IMR-90 (cell line): ENCODE measurements at regions not wholly inside any gene's neighbourhood (a gene's known extent, or its start where the extent isn't known, plus 50 kb on each side); places are given as distances from the start of the nearest gene placed in this dataset.
A peak's percentile ranks its signal among the peaks of the same experiment; 100 is the strongest.

Experiments used
- ATAC-seq: fragments of 200-7000 bp; cut with Tn5 transposase; 2 replicates; pipeline ENCODE4 v1.9.1; 2020; ENCODE audit warnings: low read depth, mild to moderate bottlenecking, moderate library complexity
- BruUV-seq: library from RNA; stranded (reverse); fragments of 400-500 nt; replicated peaks from 2 replicates; lab custom pipeline; 2021; lab: Mats Ljungman, UMichigan
- CTCF ChIA-PET: fragments of 300-600 bp; formaldehyde crosslinking; extraction: SDS; loops from one replicate; lab custom pipeline; 2021; ENCODE audit warnings: antibody characterized with exemption; lab: Yijun Ruan, JAX
- POLR2A ChIA-PET: fragments of 300-600 bp; sonication (Branson Sonifier 250); formaldehyde crosslinking; loops from one replicate; lab custom pipeline; 2022; ENCODE audit warnings: antibody characterized with exemption; ENCODE audit not compliant: unreplicated experiment; lab: Charles Lee
- DNase-seq: peaks from one replicate; pipeline ENCODE4 v3.0.0; 2013
- H2AFZ ChIP-seq: replicated peaks from 2 replicates; pipeline ENCODE3; 2013; ENCODE audit warnings: low read length, mild to moderate bottlenecking; ENCODE audit not compliant: poor library complexity
- H2AK5ac ChIP-seq: 2 replicates; pipeline ENCODE4 v1.6.1; 2013; ENCODE audit warnings: low read depth, low read length, inconsistent platforms
- H2AK9ac ChIP-seq: replicated peaks from 2 replicates; pipeline ENCODE3; 2013; ENCODE audit warnings: mild to moderate bottlenecking, low read depth, low read length, moderate library complexity; ENCODE audit not compliant: poor library complexity
- H2BK120ac ChIP-seq: 2 replicates; pipeline ENCODE4 v1.6.1; 2013; ENCODE audit warnings: low read depth, low read length, inconsistent platforms
- H2BK15ac ChIP-seq: 3 replicates; pipeline ENCODE4 v1.6.1; 2013; ENCODE audit warnings: low read depth, low read length, inconsistent platforms
- H2BK20ac ChIP-seq: 2 replicates; pipeline ENCODE4 v1.6.1; 2013; ENCODE audit warnings: low read depth, mild to moderate bottlenecking, inconsistent platforms, low read length, moderate library complexity
- H2BK5ac ChIP-seq: 2 replicates; pipeline ENCODE4 v1.6.1; 2013; ENCODE audit warnings: mild to moderate bottlenecking, low read depth, low read length, inconsistent platforms; ENCODE audit not compliant: poor library complexity, severe bottlenecking
- H3K14ac ChIP-seq: replicated peaks from 2 replicates; pipeline ENCODE4 v1.6.1; 2013; ENCODE audit warnings: low read depth, low read length, inconsistent platforms
- H3K18ac ChIP-seq: 2 replicates; pipeline ENCODE4 v1.6.1; 2013; ENCODE audit warnings: low read depth, low read length, control low read depth
- H3K23ac ChIP-seq: 2 replicates; pipeline ENCODE4 v1.6.1; 2013; ENCODE audit warnings: low read depth, low read length, inconsistent platforms
- H3K27ac ChIP-seq: 2 replicates; pipeline ENCODE4 v1.5.1; 2013; ENCODE audit warnings: mild to moderate bottlenecking, control low read depth, low read length; ENCODE audit not compliant: insufficient read depth
- H3K27me3 ChIP-seq: 2 replicates; pipeline ENCODE4 v1.6.1; 2013; ENCODE audit warnings: low read length; ENCODE audit not compliant: control insufficient read depth, insufficient read depth
- H3K36me3 ChIP-seq: 2 replicates; pipeline ENCODE4 v1.6.1; 2013; ENCODE audit warnings: low read length, mixed read lengths; ENCODE audit not compliant: control insufficient read depth, insufficient read depth
- H3K4ac ChIP-seq: 2 replicates; pipeline ENCODE4 v1.6.1; 2013; ENCODE audit warnings: low read depth, low read length, inconsistent platforms
- H3K4me1 ChIP-seq: 2 replicates; pipeline ENCODE4 v1.6.1; 2013; ENCODE audit warnings: low read length, mixed read lengths; ENCODE audit not compliant: control insufficient read depth, insufficient read depth
- H3K4me2 ChIP-seq: 2 replicates; pipeline ENCODE4 v1.6.1; 2013; ENCODE audit warnings: low read depth, mild to moderate bottlenecking, control low read depth, low read length, moderate library complexity
- H3K4me3 ChIP-seq: 2 replicates; pipeline ENCODE4 v1.5.1; 2013; ENCODE audit warnings: low read depth, mild to moderate bottlenecking, control low read depth, low read length, moderate library complexity; ENCODE audit not compliant: insufficient read depth
- H3K56ac ChIP-seq: 2 replicates; pipeline ENCODE4 v1.6.1; 2013; ENCODE audit warnings: low read length, inconsistent platforms; ENCODE audit not compliant: insufficient read depth; ENCODE audit errors: extremely low read depth
- H3K79me1 ChIP-seq, 2 experiments: 2 replicates each; pipeline ENCODE4 v1.6.1; 2013; ENCODE audit warnings: low read length in 2 of 2, inconsistent platforms in 1 of 2, low read depth in 1 of 2
- H3K9ac ChIP-seq: 2 replicates; pipeline ENCODE4 v1.6.1; 2013; ENCODE audit warnings: low read depth, low read length, control low read depth
- H3K9me1 ChIP-seq: 2 replicates; pipeline ENCODE4 v1.6.1; 2013; ENCODE audit warnings: low read length, inconsistent platforms; ENCODE audit not compliant: insufficient read depth
- H3K9me3 ChIP-seq: 2 replicates; pipeline ENCODE4 v1.6.1; 2013; ENCODE audit warnings: low read length; ENCODE audit not compliant: control insufficient read depth, insufficient read depth
- H4K20me1 ChIP-seq: 2 replicates; pipeline ENCODE4 v1.6.1; 2013; ENCODE audit warnings: low read length, inconsistent platforms; ENCODE audit not compliant: insufficient read depth
- H4K5ac ChIP-seq: 2 replicates; pipeline ENCODE4 v1.6.1; 2013; ENCODE audit warnings: mild to moderate bottlenecking, low read depth, low read length, control low read depth
- H4K8ac ChIP-seq, 2 experiments: 2 replicates each; pipeline ENCODE4 v1.6.1; 2013; ENCODE audit warnings: low read depth in 2 of 2, low read length in 2 of 2, control low read depth in 1 of 2, inconsistent platforms in 1 of 2
- H4K91ac ChIP-seq: 2 replicates; pipeline ENCODE4 v1.6.1; 2013; ENCODE audit warnings: low read depth, low read length, inconsistent platforms; ENCODE audit not compliant: insufficient read depth
- CTCF ChIP-seq: conservative IDR thresholded peaks from 2 replicates; pipeline ENCODE4 v1.5.1; 2012; ENCODE audit warnings: mild to moderate bottlenecking, low read depth, low read length, improper control_type of control experiment
- FOS ChIP-seq: fragments of 150-350 bp; IDR thresholded peaks from 2 replicates; pipeline ENCODE4 v1.6.1; 2016; ENCODE audit warnings: low read depth, low read length
- WGBS, 2 experiments: methylation state at CpG; one replicate each; pipeline versions ENCODE4 v1.1.5 to v1.1.7; 2013; ENCODE audit warnings: missing lambda C conversion rate in 2 of 2; ENCODE audit not compliant: insufficient read length in 1 of 2; ENCODE audit errors: extremely low coverage in 2 of 2; 5-methylcytosine and 5-hydroxymethylcytosine counted together
- dilution Hi-C: fragments of 300-500 bp; cut with HindIII; formaldehyde crosslinking; loops from one replicate; pipeline ENCODE4 v1.14.3; 2018; ENCODE audit warnings: low sequenced_read_pairs; ENCODE audit not compliant: unreplicated experiment
- in situ Hi-C: fragments of 300-500 bp; cut with MboI; formaldehyde crosslinking; loops from 3 replicates; pipeline ENCODE4 v1.14.3; 2019; ENCODE audit warnings: low sequenced_read_pairs, inconsistent platforms, mixed read lengths
- intact Hi-C: fragments of 100-400 bp; cut with micrococcal nuclease; formaldehyde crosslinking; loops from 2 replicates; pipeline ENCODE4 v1.10.0; 2022

- H3K23ac ChIP-seq, result no peak overlapping the region
- in situ Hi-C loops, result no loop called here
- peak overlapping the region; percentile 51; the same call in 1 of the 2 replicates for H3K4me2 ChIP-seq
- no peak overlapping the region for H3K27ac ChIP-seq
- peak overlapping the region; percentile 35 for H2BK120ac ChIP-seq
- DNase-seq (peak; percentile 82), ATAC-seq (peak; percentile 82)
- H3K14ac ChIP-seq, result 0 out of 2 replicates have a peak overlapping the region, but pooled peaks have one; percentile 2
- ChIA-PET POLR2A (no interaction called here), CTCF (no interaction called here)
- H3K79me1 ChIP-seq, result no peaks in the 10 kb centered on the region
- no peaks in the 10 kb centered on the region for H3K27me3 ChIP-seq
- H3K4ac ChIP-seq, result peak overlapping the region; percentile 6; the same call in 1 of the 2 replicates
- no peak overlapping the region for H4K5ac ChIP-seq
- H3K4me3 ChIP-seq, result no peak overlapping the region
- WGBS, 2 experiments, result 41% methylated on average over 2 of the region's 4 CpGs; no CpG with 5 or more reads in 1 of the 2 experiments
- H3K36me3 ChIP-seq, result no peaks in the 10 kb centered on the region
- H3K9me1 ChIP-seq, result peaks cover 12% of the 10 kb centered on the region; the same call in 1 of the 2 replicates
- no TSS peak for BruUV-seq
- H3K9ac ChIP-seq, result no peak overlapping the region
- intact Hi-C loops, result no loop called here
- dilution Hi-C loops, result no loop called here
- H2BK20ac ChIP-seq, result peak overlapping the region; percentile 33; the same call in 1 of the 2 replicates
- H4K8ac ChIP-seq, result no peak overlapping the region; a peak in 1 of 4 replicates
- peaks cover 12% of the 10 kb centered on the region for H3K4me1 ChIP-seq
- H2AK5ac ChIP-seq, result no peak overlapping the region
- H2AFZ ChIP-seq, result no peak overlapping the region
- TF ChIP-seq CTCF (no peak), FOS (peak; percentile 66; the same call in 1 of the 2 replicates)
- H3K56ac ChIP-seq, result no peak overlapping the region
- H2AK9ac ChIP-seq, result peak overlapping the region; percentile 33
- H2BK5ac ChIP-seq, result peak overlapping the region; percentile 21
- no peak overlapping the region for H3K18ac ChIP-seq
- no peaks in the 10 kb centered on the region for H4K20me1 ChIP-seq
- no peak overlapping the region for H2BK15ac ChIP-seq
- H3K9me3 ChIP-seq, result no peaks in the 10 kb centered on the region
- peak overlapping the region; percentile 0; the same call in 1 of the 2 replicates for H4K91ac ChIP-seq
Measured at GRCh38 chr13:109989155-109989554, 202.8 kb upstream of the IRS2 start.
